ENCODE measurements at regions not wholly inside any gene's neighbourhood (a gene's known extent, or its start where the extent isn't known, plus 50 kb on each side); places are given as distances from the start of the nearest gene placed in this dataset.

GRCh38 chr1:185585770-185586169 lies 148.4 kb upstream of the HMCN1 start:
- Histone ChIP-seq H3K27me3 (replicated peaks; ENCODE audit: control insufficient read depth, insufficient read depth, low read length, poor library complexity, severe bottlenecking) (no peaks in the 10 kb centered on the region), H3K9me3 (ENCODE audit: control insufficient read depth, low read length) (no peaks in the 10 kb centered on the region), H3K36me3 (ENCODE audit: control insufficient read depth, insufficient read depth, low read length) (no peaks in the 10 kb centered on the region), H3K4me3 (ENCODE audit: insufficient read depth, low read depth, low read length, poor library complexity, severe bottlenecking) (no peak overlapping the region), H3K4me1 (ENCODE audit: control insufficient read depth, insufficient read depth, low read length, poor library complexity, severe bottlenecking) (no peaks in the 10 kb centered on the region), H3K27ac (ENCODE audit: insufficient read depth, low read length, poor library complexity, severe bottlenecking) (no peak overlapping the region)
- no peak for DNase-seq

GRCh38 chr1:185581961-185582725 lies 152.0 kb upstream of the HMCN1 start:
- no peak overlapping the region for H3K27ac ChIP-seq (ENCODE audit: insufficient read depth, low read length, poor library complexity, severe bottlenecking)
- no peak overlapping the region for H3K4me3 ChIP-seq (ENCODE audit: insufficient read depth, low read depth, low read length, poor library complexity, severe bottlenecking)

GRCh38 chr1:185581020-185581419 lies 153.2 kb upstream of the HMCN1 start:
- Histone ChIP-seq H3K4me1 (ENCODE audit: control insufficient read depth, insufficient read depth, low read length, poor library complexity, severe bottlenecking) (no peaks in the 10 kb centered on the region), H3K27me3 (replicated peaks; ENCODE audit: control insufficient read depth, insufficient read depth, low read length, poor library complexity, severe bottlenecking) (no peaks in the 10 kb centered on the region), H3K27ac (ENCODE audit: insufficient read depth, low read length, poor library complexity, severe bottlenecking) (no peak overlapping the region), H3K36me3 (ENCODE audit: control insufficient read depth, insufficient read depth, low read length) (no peaks in the 10 kb centered on the region), H3K9me3 (ENCODE audit: control insufficient read depth, low read length) (no peaks in the 10 kb centered on the region), H3K4me3 (ENCODE audit: insufficient read depth, low read depth, low read length, poor library complexity, severe bottlenecking) (no peak overlapping the region)
- DNase-seq = no peak

More at GRCh38 chr1:185581961-185582725, 152.0 kb upstream of the HMCN1 start:
- Histone ChIP-seq H3K4me1 (ENCODE audit: control insufficient read depth, insufficient read depth, low read length, poor library complexity, severe bottlenecking) (no peaks in the 10 kb centered on the region), H3K36me3 (ENCODE audit: control insufficient read depth, insufficient read depth, low read length) (no peaks in the 10 kb centered on the region), H3K27me3 (replicated peaks; ENCODE audit: control insufficient read depth, insufficient read depth, low read length, poor library complexity, severe bottlenecking) (no peaks in the 10 kb centered on the region), H3K9me3 (ENCODE audit: control insufficient read depth, low read length) (no peaks in the 10 kb centered on the region)
- no peak for DNase-seq

GRCh38 chr1:185578293-185578692 lies 155.9 kb upstream of the HMCN1 start:
- H3K4me1 ChIP-seq (ENCODE audit: control insufficient read depth, insufficient read depth, low read length, poor library complexity, severe bottlenecking) = no peaks in the 10 kb centered on the region
- no peaks in the 10 kb centered on the region for H3K36me3 ChIP-seq (ENCODE audit: control insufficient read depth, insufficient read depth, low read length)
- DNase-seq = no peak
- no peak overlapping the region for H3K27ac ChIP-seq (ENCODE audit: insufficient read depth, low read length, poor library complexity, severe bottlenecking)
- no peaks in the 10 kb centered on the region for H3K27me3 ChIP-seq (replicated peaks; ENCODE audit: control insufficient read depth, insufficient read depth, low read length, poor library complexity, severe bottlenecking)
- no peaks in the 10 kb centered on the region for H3K9me3 ChIP-seq (ENCODE audit: control insufficient read depth, low read length)
- no peak overlapping the region for H3K4me3 ChIP-seq (ENCODE audit: insufficient read depth, low read depth, low read length, poor library complexity, severe bottlenecking)

GRCh38 chr1:185574139-185574875 lies 159.9 kb upstream of the HMCN1 start:
- Histone ChIP-seq H3K27ac (ENCODE audit: insufficient read depth, low read length, poor library complexity, severe bottlenecking) (no peak overlapping the region), H3K4me3 (ENCODE audit: insufficient read depth, low read depth, low read length, poor library complexity, severe bottlenecking) (no peak overlapping the region), H3K9me3 (ENCODE audit: control insufficient read depth, low read length) (no peaks in the 10 kb centered on the region), H3K27me3 (replicated peaks; ENCODE audit: control insufficient read depth, insufficient read depth, low read length, poor library complexity, severe bottlenecking) (no peaks in the 10 kb centered on the region), H3K36me3 (ENCODE audit: control insufficient read depth, insufficient read depth, low read length) (no peaks in the 10 kb centered on the region), H3K4me1 (ENCODE audit: control insufficient read depth, insufficient read depth, low read length, poor library complexity, severe bottlenecking) (peaks cover 2% of the 10 kb centered on the region)
- DNase-seq = no peak

GRCh38 chr1:185573677-185574076 lies 160.5 kb upstream of the HMCN1 start:
- no peak for DNase-seq
- Histone ChIP-seq H3K4me3 (ENCODE audit: insufficient read depth, low read depth, low read length, poor library complexity, severe bottlenecking) (no peak overlapping the region), H3K4me1 (ENCODE audit: control insufficient read depth, insufficient read depth, low read length, poor library complexity, severe bottlenecking) (peaks cover 8% of the 10 kb centered on the region), H3K9me3 (ENCODE audit: control insufficient read depth, low read length) (no peaks in the 10 kb centered on the region), H3K27me3 (replicated peaks; ENCODE audit: control insufficient read depth, insufficient read depth, low read length, poor library complexity, severe bottlenecking) (no peaks in the 10 kb centered on the region), H3K36me3 (ENCODE audit: control insufficient read depth, insufficient read depth, low read length) (no peaks in the 10 kb centered on the region), H3K27ac (ENCODE audit: insufficient read depth, low read length, poor library complexity, severe bottlenecking) (no peak overlapping the region)

- Histone ChIP-seq H3K36me3 (ENCODE audit: control insufficient read depth, insufficient read depth, low read length) (no peaks in the 10 kb centered on the region), H3K27ac (ENCODE audit: insufficient read depth, low read length, poor library complexity, severe bottlenecking) (no peak overlapping the region), H3K4me1 (ENCODE audit: control insufficient read depth, insufficient read depth, low read length, poor library complexity, severe bottlenecking) (peaks cover 10% of the 10 kb centered on the region), H3K9me3 (ENCODE audit: control insufficient read depth, low read length) (no peaks in the 10 kb centered on the region), H3K27me3 (replicated peaks; ENCODE audit: control insufficient read depth, insufficient read depth, low read length, poor library complexity, severe bottlenecking) (no peaks in the 10 kb centered on the region), H3K4me3 (ENCODE audit: insufficient read depth, low read depth, low read length, poor library complexity, severe bottlenecking) (no peak overlapping the region)
- no peak for DNase-seq
Measured at GRCh38 chr1:185573162-185573561, 161.0 kb upstream of the HMCN1 start.

GRCh38 chr1:185570962-185571361 lies 163.2 kb upstream of the HMCN1 start:
- no peak for DNase-seq
- Histone ChIP-seq H3K27ac (ENCODE audit: insufficient read depth, low read length, poor library complexity, severe bottlenecking) (no peak overlapping the region), H3K4me3 (ENCODE audit: insufficient read depth, low read depth, low read length, poor library complexity, severe bottlenecking) (no peak overlapping the region), H3K27me3 (replicated peaks; ENCODE audit: control insufficient read depth, insufficient read depth, low read length, poor library complexity, severe bottlenecking) (no peaks in the 10 kb centered on the region), H3K4me1 (ENCODE audit: control insufficient read depth, insufficient read depth, low read length, poor library complexity, severe bottlenecking) (peaks cover 29% of the 10 kb centered on the region), H3K36me3 (ENCODE audit: control insufficient read depth, insufficient read depth, low read length) (no peaks in the 10 kb centered on the region), H3K9me3 (ENCODE audit: control insufficient read depth, low read length) (no peaks in the 10 kb centered on the region)

GRCh38 chr1:185568155-185569123 lies 165.8 kb upstream of the HMCN1 start:
- H3K4me3 ChIP-seq (ENCODE audit: insufficient read depth, low read depth, low read length, poor library complexity, severe bottlenecking) = no peak overlapping the region
- H3K36me3 ChIP-seq (ENCODE audit: control insufficient read depth, insufficient read depth, low read length) = no peaks in the 10 kb centered on the region
- no peak for DNase-seq
- peak overlapping the region; percentile 92 for H3K27ac ChIP-seq (ENCODE audit: insufficient read depth, low read length, poor library complexity, severe bottlenecking)
- no peaks in the 10 kb centered on the region for H3K27me3 ChIP-seq (replicated peaks; ENCODE audit: control insufficient read depth, insufficient read depth, low read length, poor library complexity, severe bottlenecking)
- H3K9me3 ChIP-seq (ENCODE audit: control insufficient read depth, low read length) = no peaks in the 10 kb centered on the region
- peaks cover 39% of the 10 kb centered on the region for H3K4me1 ChIP-seq (ENCODE audit: control insufficient read depth, insufficient read depth, low read length, poor library complexity, severe bottlenecking)

Measured in effector memory CD4-positive, alpha-beta T cell (primary cell).